M059J (cell line): ENCODE measurements at regions not wholly inside any gene's neighbourhood (a gene's known extent, or its start where the extent isn't known, plus 50 kb on each side); places are given as distances from the start of the nearest gene placed in this dataset.

Source experiments
- DNase-seq: peaks from one replicate; pipeline ENCODE4 v3.0.0-alpha.2; 2012; ENCODE audit warnings: low read depth

- no peak for DNase-seq
These were observed 122.3 kb downstream of the PTPRS start for GRCh38 chr19:5218255-5218855.

DNA sequence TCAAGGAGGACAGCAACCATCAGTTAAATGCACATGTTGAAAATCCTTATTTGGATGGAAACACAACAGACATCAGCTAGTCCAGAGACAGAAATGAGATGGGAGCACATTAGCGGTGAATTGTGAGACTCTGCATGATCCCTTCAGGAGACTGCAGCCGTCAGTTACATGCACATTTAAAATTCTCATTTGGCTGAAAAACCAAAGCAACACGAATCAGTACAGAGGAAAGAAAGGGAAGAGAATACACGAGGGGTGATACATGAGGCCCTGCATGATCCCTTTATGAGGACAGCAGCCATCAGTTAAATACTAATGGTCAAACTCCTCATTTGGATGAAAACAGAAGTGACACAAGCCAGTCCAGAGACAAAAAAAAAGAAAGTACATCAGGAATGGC is 123.4 kb downstream of the PTPRS start:
- no peak for DNase-seq

DNA sequence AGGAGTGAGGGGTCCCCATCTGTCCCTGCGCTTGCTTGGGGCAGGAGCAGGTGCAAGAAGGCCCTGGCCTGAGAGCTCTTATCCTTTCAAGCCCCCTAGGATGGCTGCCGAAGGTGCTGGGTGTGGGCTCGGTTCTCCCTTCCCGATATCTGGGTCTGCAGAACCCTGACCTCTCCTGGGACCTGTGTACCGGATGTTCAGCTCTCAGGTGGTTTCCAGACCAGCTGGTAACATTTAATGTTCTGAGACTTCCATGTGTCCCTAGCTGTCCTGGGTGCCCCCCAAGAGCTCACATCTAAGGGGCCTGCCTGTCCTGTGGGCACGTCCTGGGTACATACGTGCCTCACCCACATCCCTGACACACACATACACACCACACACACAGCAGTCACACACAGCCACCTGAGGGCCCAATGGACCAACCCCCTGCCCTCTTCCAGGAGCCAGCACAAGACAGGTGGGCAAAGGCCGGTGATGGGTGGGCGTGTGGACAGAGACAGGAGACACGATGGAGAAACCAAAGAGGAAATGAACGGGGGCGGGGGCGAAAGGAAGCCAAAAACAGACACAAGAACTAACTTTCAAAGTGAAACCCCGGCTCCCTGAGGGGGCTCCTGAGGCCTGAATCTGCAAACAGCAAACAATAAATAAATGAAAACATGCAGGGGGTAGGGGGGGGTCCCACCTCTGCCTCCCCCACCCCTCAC is 124.3 kb downstream of the PTPRS start:
- no peak for DNase-seq

- DNase-seq, result no peak
These were observed 125.2 kb downstream of the PTPRS start for GRCh38 chr19:5215431-5215830.

- no peak for DNase-seq
These were observed 125.7 kb downstream of the PTPRS start for GRCh38 chr19:5214902-5215301.

- no peak for DNase-seq
These were observed 126.2 kb downstream of the PTPRS start for GRCh38 chr19:5214371-5214770.

GRCh38 chr19:5213667-5214066 is 126.9 kb downstream of the PTPRS start:
- no peak for DNase-seq

DNA sequence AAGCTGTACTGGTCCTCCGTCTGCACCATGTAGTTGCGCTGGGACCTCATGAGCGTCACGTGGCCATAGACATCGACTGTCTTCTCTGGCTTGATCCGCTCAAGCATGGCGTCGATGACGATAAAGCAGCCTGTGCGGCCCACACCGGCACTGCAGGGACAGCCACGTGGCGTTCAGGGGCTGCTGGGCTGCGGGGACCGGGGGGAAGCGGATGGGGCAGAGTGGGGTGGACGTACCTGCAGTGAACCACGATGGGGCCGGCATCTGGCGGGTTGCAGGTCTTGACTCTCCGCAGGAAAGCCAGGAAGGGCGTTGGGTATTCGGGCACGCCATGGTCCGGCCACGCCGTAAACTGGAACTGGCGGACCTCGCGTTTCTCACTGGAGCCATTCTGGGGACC is 128.5 kb downstream of the PTPRS start:
- DNase-seq, result no peak

DNA sequence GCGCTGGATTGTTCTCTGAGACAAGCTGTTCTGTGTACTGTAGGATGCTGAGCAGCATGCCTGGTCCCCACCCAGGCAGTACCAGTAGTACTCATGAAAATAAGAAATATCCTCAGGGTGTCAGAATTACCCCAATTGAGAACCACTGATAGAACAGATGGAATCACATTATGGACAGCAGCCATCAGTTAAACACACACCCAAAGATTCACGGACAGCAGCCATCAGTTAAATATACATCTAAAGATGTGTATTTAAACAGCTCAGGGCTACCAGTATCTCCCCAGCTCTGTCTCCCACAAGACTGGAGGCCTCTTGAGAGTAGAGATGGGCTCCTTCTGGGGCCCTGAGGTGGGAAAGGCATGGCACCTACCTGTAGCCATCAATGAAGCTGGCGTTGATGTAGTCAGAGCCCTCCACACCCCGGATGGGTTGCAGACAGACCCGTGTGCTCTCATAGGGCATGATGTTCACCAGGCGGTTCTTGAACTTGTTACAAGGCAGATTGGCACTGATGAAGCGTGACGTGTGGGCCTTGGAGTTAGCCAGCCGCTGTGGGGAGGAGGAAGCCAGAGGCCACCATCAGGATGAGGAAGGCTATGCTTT is 129.3 kb downstream of the PTPRS start:
- no peak for DNase-seq

- no peak for DNase-seq
These were observed 130.1 kb downstream of the PTPRS start for GRCh38 chr19:5210556-5210955.

GRCh38 chr19:5207806-5208205 is 132.8 kb downstream of the PTPRS start:
- no peak for DNase-seq

GRCh38 chr19:5206751-5207075 is 133.9 kb downstream of the PTPRS start:
- no peak for DNase-seq

- DNase-seq, result no peak
These were observed 134.5 kb downstream of the PTPRS start for GRCh38 chr19:5205937-5206750.

DNA sequence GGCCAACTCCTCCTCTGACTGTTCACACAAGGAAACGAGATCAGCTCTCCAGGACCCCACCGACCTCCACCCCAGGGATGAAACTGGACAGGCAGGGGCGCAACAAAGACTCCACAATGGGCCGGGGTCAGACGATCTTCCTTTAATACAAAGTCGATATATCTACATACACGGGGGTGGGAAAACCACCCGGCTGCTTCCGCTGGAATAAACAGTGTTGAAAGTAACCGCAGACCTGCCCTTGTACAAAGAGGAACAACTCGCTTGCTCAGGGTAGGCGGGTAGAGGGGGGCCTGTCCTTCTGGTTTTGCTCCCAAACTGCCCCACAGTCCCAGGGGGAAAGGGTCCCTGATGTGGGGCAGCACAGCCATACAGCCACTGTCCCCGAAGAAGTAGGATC is 135.2 kb downstream of the PTPRS start:
- no peak for DNase-seq

- no peak for DNase-seq
These were observed 136.4 kb downstream of the PTPRS start for GRCh38 chr19:5204212-5204611.
